Adrenal gland (tissue), 5 donors: ENCODE measurements at regions not wholly inside any gene's neighbourhood (a gene's known extent, or its start where the extent isn't known, plus 50 kb on each side); places are given as distances from the start of the nearest gene placed in this dataset.

ENCODE experiments used
- POLR2A ChIP-seq, 2 donors: fragments of 450-650 bp; IDR thresholded peaks; one replicate each; pipeline ENCODE4 v1.6.1; 2017; ENCODE audit warnings: antibody characterized with exemption in 2 of 2, mild to moderate bottlenecking in 2 of 2, moderate library complexity in 1 of 2
- TF ChIP-seq, protein P1 (sequence below), 6 experiments: fragments of 450-650 bp in 4 of 6; fragments of 200-600 bp in 2 of 6; sonication (generic) in 1 of 6; IDR thresholded peaks; 1 replicate in 5 of 6; 2 replicates in 1 of 6; pipeline versions ENCODE4 v1.5.1 to v1.8.0; 2016 to 2021; ENCODE audit warnings: antibody characterized with exemption in 6 of 6, mild to moderate bottlenecking in 2 of 6, moderate library complexity in 1 of 6
- donor health status: DM: no; HTN: no; CAD: no.

DNA sequence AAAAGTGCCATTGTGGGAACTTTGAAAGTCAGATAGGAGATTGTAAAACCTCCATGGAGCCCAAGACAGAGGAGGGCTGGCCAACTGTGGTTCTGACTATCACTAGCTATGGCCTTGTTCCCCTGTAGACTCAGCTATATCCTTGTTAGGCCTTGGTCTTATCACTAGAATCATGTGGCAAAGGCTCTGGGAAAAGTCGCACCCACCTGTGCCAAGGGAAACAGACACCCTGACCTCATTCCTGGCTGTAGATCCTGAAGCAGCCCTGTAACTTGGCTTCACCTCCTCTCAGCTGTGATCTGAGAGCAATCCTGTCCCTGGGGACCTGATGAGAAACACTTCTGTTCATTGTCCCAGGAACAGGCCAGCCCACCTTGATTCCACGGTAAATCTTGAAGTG is 566.2 kb downstream of the TMEM135 start:
- TF ChIP-seq POLR2A (IDR thresholded peaks at IDR 0.05), result no peak
- TF ChIP-seq, protein P1, sequence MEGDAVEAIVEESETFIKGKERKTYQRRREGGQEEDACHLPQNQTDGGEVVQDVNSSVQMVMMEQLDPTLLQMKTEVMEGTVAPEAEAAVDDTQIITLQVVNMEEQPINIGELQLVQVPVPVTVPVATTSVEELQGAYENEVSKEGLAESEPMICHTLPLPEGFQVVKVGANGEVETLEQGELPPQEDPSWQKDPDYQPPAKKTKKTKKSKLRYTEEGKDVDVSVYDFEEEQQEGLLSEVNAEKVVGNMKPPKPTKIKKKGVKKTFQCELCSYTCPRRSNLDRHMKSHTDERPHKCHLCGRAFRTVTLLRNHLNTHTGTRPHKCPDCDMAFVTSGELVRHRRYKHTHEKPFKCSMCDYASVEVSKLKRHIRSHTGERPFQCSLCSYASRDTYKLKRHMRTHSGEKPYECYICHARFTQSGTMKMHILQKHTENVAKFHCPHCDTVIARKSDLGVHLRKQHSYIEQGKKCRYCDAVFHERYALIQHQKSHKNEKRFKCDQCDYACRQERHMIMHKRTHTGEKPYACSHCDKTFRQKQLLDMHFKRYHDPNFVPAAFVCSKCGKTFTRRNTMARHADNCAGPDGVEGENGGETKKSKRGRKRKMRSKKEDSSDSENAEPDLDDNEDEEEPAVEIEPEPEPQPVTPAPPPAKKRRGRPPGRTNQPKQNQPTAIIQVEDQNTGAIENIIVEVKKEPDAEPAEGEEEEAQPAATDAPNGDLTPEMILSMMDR (IDR thresholded peaks at IDR 0.05), result no peak
